Effector CD8-positive, alpha-beta T cell (primary cell): ENCODE measurements at regions not wholly inside any gene's neighbourhood (a gene's known extent, or its start where the extent isn't known, plus 50 kb on each side); places are given as distances from the start of the nearest gene placed in this dataset.
"Not testable (repeated sequence)": the region's sequence is repeated elsewhere in the genome, so short reads cannot be mapped to it uniquely, and the experiment has no call there.

Source experiments
- DNase-seq: peaks from one replicate; lab custom pipeline; 2025; lab: John Stamatoyannopoulos, UW

DNA sequence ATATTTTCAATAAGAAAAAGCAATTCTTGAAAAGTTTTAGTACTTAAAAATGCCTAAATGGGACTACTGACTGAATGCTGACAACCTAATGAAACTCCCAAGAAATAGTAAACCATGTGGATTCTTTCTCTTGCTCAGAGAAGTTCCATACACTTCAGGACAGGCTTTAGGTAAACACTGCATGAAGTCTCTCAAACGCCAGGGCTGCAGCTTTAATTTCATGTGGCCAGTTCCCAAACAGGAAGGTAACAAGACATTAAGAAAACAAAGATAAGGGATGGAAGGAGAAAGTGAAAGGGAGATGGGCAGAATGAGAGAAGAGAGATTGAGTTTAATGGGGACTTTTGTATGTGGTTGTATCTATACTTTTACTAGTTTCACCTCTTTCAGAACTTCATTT, 734.7 kb upstream of the PKDCC start:
- no peak for DNase-seq

DNA sequence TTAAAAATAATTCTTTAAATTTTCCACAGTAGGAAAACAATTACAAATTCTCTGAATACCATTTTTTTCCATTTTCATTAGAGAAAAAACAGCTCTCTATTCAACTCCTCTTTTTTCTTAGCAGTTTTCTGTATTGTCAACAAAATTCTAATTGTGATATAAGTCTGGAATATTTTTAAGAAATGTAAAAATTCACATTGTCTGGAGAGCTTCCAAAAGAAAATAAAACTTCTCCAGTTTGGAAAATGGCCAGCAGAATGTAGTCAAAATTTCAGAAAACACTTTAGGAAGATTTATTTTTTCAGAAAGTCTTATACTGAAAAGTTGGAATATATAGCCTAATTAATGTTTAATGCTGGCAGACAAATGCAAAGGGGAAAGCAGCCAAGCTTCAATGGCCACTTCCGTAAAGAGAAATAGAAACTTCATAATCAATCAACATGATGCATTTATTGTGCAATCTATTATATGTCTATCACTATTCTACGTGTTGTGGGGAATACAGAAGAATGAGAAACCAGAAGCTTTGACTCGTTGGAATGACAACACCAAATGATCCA, 733.2 kb upstream of the PKDCC start:
- DNase-seq = no peak

DNA sequence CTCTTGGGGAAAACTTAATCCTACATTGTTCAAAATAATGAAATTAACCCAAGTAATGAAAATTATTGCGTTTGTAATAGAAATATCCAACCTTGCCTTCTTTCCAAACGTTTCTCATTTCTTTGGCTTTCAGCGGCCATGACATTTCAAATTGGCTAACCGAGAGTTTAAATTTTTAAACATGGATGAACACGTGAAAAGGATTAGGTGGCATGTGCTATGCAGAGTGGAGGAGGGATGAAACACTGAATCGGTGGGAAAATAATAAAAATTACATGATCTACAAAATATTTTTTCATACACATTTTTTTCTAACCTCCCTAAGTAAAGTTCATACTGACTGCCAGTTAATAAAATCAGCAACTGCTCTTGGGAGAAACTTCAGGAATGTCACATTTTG, 728.4 kb upstream of the PKDCC start:
- no peak for DNase-seq

DNA sequence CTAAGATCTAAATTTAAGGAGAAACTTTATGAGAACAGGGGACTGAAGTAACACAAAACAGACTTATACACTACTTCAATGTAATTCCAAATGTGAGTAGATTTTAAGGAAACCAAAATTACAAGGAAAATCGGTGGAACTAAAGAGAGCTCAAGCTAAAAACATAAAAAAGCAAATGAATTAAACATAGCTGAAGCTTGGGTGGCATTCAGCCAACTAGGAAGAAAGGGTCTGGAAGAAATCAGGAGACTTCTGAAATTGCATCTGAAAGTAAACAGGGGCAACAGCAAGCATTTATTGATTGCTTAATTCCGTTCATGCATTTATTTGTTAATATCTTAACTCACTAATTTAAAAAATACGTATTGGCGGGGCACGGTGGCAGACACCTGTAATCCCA, 727.3 kb upstream of the PKDCC start:
- no peak for DNase-seq

DNA sequence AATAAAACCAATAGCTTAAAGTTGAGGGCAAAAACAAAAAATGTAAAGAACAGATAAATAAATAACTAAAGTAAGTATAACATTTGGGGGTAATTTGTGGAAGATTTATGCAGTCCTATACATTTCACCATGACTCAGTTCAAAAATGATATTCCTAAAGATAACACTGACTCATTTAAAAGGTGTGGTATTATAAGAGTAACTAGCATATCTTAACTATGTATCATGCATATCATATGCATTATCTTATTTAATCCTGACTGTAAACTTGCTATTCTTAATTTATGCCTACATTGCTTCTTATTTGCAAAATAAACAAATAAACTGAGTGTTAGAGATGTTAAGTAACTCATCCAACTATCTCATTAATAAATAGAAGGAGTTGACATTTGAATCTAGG, 726.5 kb upstream of the PKDCC start:
- no peak for DNase-seq

DNA sequence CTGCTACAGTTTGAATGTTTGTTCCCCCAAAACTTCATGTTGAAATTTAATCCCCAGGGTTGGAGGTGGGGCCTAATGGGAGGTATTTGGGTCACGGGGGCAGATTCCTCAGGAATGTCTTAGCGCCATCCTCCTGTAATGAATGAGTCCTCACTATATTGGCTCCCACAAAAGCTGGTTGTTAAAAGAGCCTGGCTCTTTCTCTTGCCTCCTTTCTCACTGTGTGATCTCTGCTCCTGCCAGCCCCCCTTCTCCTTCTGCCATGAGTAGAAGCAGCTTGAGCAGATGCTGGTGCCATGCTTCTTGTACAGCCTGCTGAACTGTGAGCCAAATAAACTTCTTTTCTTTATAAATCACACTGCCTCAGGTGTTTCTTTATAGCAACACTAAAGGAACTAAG, 721.0 kb upstream of the PKDCC start:
- no peak for DNase-seq

DNA sequence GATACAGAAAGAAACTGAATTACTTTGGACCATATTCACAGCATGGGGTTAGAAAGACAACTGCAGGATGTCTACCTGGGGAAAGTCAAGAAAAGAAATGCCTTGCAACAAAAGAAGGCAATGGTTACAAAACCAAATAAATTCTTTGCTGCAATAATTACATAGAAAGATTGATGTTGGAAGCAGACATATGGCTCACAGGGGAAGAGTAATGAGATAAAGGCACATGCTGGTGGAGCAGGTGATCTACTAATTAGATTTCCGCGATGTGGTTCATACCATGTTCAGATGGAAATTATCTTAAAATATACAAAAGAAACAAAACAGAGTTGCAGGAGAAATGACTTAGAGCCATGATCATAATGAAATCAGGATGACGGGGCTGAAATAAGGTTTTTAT, 718.8 kb upstream of the PKDCC start:
- no peak for DNase-seq

DNA sequence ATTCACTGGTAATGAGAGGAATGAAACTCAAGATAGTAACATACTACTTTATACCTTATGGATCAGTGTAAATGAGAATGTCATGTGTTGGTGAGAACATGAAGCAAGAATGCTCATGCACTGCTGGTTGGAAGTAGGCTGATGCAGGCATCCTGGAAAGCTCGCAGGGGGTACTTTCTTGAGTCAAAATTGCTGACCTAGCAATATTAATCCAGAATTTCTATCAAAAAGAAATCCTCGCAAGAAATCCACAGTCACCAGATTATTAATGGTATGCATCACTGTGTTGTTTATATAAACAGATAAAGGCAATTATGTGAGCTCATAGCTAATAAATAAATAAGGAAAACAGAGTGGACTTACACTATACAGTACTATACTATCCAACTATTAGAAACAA, 713.7 kb upstream of the PKDCC start:
- DNase-seq = no peak

DNA sequence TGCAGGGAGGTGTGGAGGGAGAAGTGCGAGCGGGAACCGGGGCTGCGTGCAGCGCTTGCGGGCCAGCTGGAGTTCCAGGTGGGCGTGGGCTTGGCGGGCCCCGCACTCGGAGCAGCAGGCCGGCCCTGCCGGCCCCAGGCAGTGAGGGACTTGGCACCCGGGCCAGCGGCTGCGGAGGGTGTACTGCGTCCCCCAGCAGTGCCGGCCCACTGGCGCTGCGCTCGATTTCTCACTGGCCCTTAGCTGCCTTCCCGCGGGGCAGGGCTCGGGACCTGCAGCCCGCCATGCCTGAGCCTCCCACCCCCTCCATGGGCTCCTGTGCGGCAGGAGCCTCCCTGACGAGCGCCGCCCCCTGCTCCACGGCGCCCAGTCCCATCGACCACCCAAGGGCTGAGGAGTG, 712.2 kb upstream of the PKDCC start:
- DNase-seq = not testable (repeated sequence)

DNA sequence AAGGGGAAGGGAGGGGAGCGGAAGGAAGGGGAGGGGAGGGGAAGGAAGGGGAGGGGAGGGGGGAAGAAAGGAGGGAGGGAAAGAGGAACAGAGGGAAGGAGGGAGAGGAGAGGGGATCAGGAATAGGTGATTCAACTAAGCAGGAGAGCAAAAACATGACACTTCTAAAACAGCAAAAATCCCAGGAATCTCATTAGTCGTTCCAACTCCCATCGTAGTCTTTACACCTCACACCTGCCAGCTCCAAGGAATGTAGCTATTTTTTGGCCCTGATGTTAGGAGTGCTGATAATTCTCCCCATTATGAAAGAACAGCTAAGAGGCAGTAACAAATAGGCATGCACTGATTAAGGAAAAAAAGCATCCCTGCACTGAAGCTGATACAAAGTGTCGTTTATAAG, 709.9 kb upstream of the PKDCC start:
- no peak for DNase-seq

DNA sequence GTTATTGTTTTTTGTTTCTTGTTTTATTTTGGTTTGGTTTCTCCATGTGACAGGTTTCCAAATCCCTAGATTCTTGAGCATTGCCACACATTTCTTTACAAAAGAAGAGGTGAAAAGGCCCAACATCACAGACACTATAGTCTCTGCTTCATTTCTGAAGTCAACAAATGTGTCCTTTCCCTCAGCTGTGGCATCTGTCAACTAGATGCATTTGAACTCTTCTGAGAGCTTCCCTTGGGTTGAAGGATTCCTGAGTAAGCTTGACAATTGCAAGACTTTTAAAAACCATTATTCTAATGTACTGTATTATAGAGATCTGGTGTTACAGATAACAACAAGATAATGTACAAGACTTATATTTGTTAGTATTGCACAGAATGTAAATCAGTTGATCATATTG, 703.3 kb upstream of the PKDCC start:
- no peak for DNase-seq

DNA sequence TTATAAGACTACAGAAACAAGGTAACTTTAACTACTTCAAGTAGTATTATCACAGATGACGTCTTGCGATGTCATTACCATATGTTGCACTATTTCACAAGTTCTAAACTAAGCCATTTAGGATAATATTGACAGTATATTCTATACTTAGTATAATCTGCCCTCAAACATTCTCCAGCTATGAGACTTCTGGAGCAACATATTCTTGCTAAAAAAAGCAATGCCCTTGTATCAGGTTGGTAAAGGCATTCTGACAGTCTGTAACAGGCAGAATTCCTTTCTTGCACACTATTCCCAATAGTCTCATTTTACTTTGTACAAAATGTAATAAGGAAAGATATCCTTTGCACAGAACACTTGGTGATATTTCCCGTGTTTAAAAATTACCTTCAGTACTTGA, 694.8 kb upstream of the PKDCC start:
- DNase-seq = no peak

DNA sequence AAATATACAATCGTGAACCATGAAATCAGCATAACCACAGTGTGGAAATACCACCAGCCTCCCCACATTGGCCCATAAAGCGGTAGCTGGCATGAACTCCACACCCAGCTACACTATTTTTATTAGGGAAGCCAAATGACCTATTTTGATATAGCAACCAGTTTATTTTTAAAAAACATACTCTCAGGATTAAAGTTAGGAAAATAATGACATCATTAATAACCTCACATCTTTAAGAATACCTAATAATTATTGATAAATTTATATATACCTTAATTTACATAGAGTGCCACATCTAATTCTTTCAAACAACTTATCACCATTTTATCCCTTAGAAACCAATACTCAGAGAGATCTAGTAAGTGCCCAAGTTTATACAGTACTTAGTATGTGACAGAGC, 692.0 kb upstream of the PKDCC start:
- DNase-seq = no peak

DNA sequence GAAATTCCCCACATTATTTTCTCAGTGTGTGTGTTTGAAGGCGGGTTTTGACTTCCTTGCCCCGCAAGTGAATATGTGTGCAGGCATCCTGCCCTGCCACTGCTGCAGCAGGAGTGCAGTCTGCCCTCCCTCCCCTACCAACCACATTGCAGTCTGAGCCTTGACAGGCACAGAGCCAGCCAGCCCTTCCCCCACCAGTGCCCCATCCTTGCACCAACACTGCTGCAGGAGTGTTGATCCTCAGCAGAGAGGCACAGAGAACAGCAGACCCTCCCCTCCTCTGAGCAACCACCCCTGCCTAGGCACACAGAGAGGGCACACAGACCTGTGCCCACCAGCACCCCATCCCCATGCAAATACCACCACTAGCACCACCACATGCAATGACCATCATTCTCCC, 683.0 kb upstream of the PKDCC start:
- DNase-seq = no peak

DNA sequence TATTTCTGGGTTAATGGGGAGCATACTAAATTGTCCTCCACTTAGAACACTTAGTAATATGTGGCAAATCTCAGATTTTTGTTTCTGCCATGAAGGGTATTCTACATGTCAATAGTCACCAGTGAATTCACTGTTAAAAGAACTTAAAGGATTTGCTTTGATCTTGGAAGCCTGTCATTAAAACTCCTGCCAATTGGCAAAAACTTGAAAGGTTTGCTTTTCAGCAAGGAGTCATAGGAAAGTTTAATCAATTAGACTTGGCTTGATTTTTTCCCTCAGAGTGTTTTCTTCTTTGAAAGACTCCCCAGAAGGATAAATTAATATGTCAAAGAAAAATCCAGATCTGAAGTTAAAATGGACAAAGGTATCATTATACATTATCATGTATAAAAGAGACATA, 671.9 kb upstream of the PKDCC start:
- no peak for DNase-seq

DNA sequence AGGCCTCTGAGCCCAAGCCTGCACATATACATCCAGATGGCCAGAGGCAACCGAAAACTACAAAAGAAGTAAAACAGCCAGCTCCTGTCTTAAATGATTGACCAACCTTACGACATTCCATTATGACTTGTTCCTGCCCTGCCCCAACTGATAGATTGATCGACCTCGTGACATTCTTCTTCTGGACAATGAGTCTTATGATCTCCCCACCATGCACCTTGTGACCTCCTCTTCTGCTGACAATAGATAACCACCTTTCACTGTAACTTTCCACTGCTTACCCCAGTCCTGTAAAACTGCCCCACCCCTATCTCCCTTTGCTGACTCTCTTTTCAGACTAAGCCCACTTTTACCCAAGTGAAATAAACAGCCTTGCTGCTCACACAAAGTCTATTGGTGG, 670.0 kb upstream of the PKDCC start:
- DNase-seq = no peak

DNA sequence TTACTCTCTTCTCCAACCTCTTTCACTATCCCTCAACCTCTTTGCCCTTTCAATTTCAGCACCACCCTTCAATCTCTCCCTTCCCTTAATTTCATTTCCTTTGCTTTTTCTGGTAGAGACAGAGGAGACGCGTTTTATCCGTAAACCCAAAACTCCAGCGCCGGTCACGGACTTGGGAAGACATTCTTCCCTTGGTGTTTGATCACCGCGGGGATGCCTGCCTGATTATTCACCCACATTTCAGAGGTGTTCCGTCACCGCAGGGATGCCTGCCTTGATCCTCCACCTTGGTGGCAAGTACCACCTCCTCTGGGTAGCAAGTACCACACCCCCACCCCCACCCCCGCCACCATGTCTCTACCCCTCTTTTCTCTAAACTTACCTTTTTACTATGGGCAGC, 669.4 kb upstream of the PKDCC start:
- no peak for DNase-seq

DNA sequence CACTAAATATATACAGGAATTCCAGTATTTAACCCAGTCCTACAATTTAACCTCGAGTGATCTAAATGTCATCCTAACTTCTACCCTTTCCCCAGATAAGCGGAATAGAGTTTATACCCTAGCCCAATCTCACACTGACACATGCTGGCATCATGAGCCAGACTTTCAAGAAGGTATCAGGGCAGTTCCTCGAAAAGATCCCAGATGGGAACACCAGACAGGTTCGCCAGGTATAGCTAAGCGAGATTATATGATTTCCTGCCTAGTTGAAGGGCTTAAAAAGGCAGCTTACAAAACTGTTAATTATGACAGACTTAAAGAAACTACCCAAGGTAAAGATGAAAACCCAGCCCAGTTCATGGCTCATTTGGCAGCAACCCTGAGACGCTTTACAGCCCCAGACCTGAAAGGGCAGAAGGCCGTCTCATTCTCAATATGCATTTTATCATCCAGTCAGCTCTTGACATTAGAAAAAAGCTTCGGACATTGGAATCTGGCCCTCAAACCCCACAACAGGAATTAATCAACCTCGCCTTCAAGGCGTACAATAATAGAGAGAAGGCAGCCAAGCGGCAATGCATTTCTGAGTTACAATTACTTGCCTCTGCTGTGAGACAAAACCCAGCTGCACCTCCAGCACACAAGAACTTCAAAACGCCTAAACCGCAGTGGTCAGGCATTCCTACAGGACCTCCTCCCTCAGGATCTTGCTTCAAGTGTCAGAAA, 668.2 kb upstream of the PKDCC start:
- DNase-seq = no peak

DNA sequence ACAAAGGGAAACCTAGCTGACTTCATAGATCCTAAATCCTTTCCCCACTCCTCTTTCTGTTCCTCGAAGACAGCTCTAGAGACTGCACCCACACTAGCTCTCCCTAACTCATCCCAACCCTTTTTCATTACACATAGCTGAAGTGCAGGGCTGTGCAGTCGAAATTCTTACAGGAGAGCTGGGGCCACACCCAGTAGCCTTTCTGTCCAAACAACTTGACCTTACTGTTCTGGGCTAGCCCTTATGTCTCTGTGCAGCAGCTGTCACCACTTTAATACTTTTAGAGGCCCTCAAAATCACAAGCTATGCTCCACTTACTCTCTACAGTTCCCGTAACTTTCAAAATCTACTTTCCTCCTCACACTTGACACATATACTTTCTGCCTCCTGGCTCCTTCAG, 666.1 kb upstream of the PKDCC start:
- DNase-seq = no peak

DNA sequence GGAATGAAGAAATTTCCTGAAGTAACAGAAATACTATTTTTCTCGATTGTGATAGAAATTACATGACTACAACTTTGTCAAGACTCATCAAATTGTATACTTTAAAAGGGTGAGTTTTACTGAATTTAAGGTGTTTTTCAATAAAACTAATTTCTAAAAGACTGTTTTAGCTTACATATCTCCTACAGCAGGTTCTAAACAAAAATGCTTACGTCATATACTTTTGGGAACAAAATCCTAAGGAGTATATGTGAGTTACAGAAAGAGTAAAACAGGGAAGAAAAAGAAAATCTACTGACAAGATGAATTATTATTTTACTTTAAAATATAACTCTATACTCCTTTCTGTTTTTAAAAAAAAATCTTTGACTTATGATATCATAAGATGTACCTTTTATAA, 660.3 kb upstream of the PKDCC start:
- DNase-seq = no peak

DNA sequence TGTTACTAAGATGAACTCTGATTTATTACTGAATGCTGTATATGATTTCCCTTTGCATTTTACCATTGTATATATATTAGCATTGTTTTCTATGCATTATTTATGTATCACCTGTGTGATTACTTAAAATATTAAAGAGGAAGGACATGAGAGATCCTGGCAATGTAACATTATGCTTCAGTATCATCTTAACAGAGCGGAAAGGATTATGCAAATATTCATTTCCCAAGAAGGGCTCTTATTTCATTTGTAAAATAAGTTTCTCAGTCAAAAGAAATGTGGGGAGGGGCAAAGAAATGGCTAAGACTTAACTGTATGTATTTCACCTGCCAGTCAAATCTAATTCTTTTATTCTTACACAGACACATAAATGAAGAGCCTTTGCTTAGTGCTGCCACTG, 654.2 kb upstream of the PKDCC start:
- DNase-seq = no peak

DNA sequence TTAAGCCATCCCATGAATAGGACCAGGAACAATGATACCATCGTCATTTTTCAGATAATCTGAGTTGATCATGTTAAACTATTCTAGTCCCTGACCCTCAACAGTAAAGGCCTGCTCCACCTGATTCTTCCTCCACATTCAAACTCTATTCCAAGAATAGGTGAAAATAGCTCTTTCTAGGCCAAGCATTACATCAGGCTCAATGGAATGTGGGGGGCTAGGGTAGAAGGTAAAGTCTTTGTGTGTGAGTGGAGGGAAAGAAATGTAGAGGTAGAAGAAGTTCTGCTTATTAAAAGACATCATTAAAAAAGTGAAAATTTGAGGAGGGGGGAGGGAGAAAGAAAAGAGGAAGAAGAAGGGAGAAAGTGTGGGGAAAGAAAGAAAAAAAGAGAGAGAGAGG, 653.3 kb upstream of the PKDCC start:
- no peak for DNase-seq

DNA sequence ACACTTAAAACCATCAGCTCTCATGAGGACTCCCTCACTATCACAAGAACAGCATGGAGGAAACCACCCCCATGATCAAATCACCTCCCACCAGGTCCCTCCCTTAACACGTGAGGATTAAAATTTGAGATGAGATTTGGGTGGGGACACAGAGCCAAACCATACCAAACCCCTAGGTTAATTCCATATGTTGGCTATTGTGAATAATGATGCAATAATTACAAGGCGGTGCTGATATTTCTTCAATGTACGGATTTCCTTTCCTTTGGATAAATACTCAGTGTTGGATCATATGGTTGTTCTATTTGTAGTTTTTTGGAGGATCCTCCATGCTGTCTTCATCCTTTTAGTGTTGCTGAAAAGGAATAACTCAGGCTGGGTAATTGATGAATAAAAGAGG, 652.1 kb upstream of the PKDCC start:
- no peak for DNase-seq

DNA sequence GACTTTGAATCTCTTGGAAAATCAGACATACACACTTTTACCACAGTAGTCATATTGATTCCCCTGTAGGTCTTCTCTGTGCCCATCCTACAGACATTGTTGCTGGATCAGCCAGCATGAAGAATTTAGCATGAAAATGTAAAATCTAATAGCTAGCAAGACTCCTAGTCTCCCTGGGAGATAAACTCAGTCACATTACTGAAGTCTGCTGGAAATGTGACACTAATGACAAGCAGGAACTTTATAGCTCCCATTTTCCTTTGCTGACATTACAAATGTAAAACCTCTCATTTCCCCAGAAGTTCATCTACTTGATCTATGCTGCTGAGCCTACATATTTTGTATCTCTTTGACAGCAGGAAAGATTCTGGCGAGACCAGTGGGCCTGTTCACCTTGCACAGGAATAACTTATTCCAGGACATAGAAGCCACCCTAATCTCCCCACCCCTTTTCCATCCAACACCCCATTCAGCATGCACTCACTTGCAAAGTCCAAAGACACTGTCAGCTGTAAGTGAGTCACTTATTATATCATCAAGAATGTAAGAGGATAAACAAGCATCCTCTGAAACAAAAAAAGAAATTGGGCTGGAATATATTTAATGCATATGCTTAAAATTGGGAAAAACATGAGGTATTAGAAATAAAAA, 648.3 kb upstream of the PKDCC start:
- no peak for DNase-seq
